ENCODE measurements at regions not wholly inside any gene's neighbourhood (a gene's known extent, or its start where the extent isn't known, plus 50 kb on each side); places are given as distances from the start of the nearest gene placed in this dataset.

DNA sequence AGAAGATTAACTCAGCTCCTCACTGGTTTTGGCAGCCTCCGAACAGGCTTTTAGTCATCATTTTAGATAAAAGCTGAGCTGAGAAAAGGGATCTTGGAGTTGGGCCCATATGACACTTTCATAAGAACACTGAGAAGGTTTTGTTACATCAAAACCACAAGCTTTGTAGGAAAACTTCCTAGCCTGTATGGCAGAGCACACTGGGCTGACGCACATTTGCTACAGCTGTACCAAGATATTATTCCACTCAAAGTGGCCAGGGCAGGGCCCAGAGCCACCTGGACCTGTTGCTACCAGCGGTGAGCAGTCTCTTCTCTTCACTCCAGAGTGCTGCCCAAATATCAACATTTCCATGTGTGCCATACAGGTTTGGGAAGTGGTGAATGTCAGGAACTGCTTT lies 160.5 kb upstream of the CCDC54 start:
- TF ChIP-seq, protein P1, sequence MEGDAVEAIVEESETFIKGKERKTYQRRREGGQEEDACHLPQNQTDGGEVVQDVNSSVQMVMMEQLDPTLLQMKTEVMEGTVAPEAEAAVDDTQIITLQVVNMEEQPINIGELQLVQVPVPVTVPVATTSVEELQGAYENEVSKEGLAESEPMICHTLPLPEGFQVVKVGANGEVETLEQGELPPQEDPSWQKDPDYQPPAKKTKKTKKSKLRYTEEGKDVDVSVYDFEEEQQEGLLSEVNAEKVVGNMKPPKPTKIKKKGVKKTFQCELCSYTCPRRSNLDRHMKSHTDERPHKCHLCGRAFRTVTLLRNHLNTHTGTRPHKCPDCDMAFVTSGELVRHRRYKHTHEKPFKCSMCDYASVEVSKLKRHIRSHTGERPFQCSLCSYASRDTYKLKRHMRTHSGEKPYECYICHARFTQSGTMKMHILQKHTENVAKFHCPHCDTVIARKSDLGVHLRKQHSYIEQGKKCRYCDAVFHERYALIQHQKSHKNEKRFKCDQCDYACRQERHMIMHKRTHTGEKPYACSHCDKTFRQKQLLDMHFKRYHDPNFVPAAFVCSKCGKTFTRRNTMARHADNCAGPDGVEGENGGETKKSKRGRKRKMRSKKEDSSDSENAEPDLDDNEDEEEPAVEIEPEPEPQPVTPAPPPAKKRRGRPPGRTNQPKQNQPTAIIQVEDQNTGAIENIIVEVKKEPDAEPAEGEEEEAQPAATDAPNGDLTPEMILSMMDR (IDR thresholded peaks at IDR 0.05; ENCODE audit: low read depth, low read length, missing input control), result no peak
- no peak for TF ChIP-seq TAF1 (conservative IDR thresholded peaks at IDR 0.05)
- no peak for TF ChIP-seq RXRA (IDR thresholded peaks at IDR 0.05)
- no peak for TF ChIP-seq YY1 (IDR thresholded peaks at IDR 0.05)
- TF ChIP-seq ZBTB33 (IDR thresholded peaks at IDR 0.05), result no peak
- no peak for TF ChIP-seq JUND (IDR thresholded peaks at IDR 0.05)
- TF ChIP-seq FOXA1 (IDR thresholded peaks at IDR 0.05), result no peak
- no peak for TF ChIP-seq ATF3 (IDR thresholded peaks at IDR 0.05)
- no peak for TF ChIP-seq RAD21 (IDR thresholded peaks at IDR 0.05)
- TF ChIP-seq REST (IDR thresholded peaks at IDR 0.05), result no peak

Measured in liver (tissue), 3 donors.